ENCODE measurements at regions not wholly inside any gene's neighbourhood (a gene's known extent, or its start where the extent isn't known, plus 50 kb on each side); places are given as distances from the start of the nearest gene placed in this dataset.

DNA sequence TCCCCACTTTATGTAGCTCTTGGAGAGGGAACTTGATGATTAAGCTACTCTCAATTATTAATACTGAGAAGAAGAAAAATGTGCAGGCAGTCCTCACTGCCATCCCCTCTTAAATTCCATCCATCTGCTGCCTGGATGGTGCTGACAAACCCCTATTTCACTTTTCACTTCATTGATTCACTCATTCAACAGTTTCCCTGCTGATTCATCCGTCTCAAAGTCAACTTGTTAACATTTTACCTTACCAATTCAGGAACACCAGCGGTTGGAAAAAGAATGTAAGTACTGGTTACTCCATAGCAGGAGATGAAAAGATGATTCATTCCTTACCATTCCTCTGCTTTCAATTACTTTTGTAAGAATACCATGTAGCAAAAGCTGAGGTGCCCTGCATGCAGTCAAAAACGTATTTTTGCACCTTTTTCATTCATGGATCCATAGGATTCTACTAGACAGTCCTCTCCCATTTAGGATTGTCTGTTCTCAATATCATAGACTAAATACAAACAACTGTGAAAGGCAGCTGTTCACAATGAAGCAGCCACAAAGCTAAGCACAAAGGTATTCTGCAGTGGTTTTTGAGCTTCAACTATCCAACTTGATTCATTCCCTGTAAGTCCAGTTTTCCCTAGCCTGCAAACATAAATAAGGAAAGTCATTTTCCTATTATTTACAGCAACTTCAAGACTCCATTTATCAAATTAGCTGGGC lies 262.0 kb downstream of the MREG start:
- TF ChIP-seq ATF2 (CRISPR knock-in tag; IDR thresholded peaks at IDR 0.05; ENCODE audit: borderline replicate concordance, low read depth) (no peak), ZNF281 (CRISPR knock-in tag; IDR thresholded peaks at IDR 0.05) (no peak), NFYB (CRISPR knock-in tag; conservative IDR thresholded peaks at IDR 0.05; ENCODE audit: low read depth) (no peak), CTCF (IDR thresholded peaks at IDR 0.05) (no peak), IRF2 (CRISPR knock-in tag; IDR thresholded peaks at IDR 0.05; ENCODE audit: borderline replicate concordance, low read depth) (no peak), FOXK1 (CRISPR knock-in tag; IDR thresholded peaks at IDR 0.05) (no peak), ZNF232 (CRISPR knock-in tag; IDR thresholded peaks at IDR 0.05) (no peak), NFE2L1 (CRISPR knock-in tag; IDR thresholded peaks at IDR 0.05) (no peak)
- TF ChIP-seq, protein P1, sequence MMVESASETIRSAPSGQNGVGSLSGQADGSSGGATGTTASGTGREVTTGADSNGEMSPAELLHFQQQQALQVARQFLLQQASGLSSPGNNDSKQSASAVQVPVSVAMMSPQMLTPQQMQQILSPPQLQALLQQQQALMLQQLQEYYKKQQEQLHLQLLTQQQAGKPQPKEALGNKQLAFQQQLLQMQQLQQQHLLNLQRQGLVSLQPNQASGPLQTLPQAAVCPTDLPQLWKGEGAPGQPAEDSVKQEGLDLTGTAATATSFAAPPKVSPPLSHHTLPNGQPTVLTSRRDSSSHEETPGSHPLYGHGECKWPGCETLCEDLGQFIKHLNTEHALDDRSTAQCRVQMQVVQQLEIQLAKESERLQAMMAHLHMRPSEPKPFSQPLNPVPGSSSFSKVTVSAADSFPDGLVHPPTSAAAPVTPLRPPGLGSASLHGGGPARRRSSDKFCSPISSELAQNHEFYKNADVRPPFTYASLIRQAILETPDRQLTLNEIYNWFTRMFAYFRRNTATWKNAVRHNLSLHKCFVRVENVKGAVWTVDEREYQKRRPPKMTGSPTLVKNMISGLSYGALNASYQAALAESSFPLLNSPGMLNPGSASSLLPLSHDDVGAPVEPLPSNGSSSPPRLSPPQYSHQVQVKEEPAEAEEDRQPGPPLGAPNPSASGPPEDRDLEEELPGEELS (CRISPR knock-in tag; IDR thresholded peaks at IDR 0.05), result no peak
- TF ChIP-seq, protein P2, sequence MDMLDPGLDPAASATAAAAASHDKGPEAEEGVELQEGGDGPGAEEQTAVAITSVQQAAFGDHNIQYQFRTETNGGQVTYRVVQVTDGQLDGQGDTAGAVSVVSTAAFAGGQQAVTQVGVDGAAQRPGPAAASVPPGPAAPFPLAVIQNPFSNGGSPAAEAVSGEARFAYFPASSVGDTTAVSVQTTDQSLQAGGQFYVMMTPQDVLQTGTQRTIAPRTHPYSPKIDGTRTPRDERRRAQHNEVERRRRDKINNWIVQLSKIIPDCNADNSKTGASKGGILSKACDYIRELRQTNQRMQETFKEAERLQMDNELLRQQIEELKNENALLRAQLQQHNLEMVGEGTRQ (CRISPR knock-in tag; IDR thresholded peaks at IDR 0.05), result no peak
- TF ChIP-seq, protein P3, sequence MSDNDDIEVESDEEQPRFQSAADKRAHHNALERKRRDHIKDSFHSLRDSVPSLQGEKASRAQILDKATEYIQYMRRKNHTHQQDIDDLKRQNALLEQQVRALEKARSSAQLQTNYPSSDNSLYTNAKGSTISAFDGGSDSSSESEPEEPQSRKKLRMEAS (CRISPR knock-in tag; IDR thresholded peaks at IDR 0.05), result no peak
